SK-N-SH treated with all-trans-retinoic acid at 6 μM for 48 hours (cell line): ENCODE measurements at regions not wholly inside any gene's neighbourhood (a gene's known extent, or its start where the extent isn't known, plus 50 kb on each side); places are given as distances from the start of the nearest gene placed in this dataset.

Source experiments
- ATAC-seq: fragments of 200-7000 bp; cut with Tn5 transposase; 3 replicates; pipeline ENCODE4 v1.9.1; 2020; ENCODE audit warnings: mild to moderate bottlenecking, moderate library complexity
- ARNTL ChIP-seq: fragments of 450-650 bp; formaldehyde crosslinking; IDR thresholded peaks from 2 replicates; pipeline ENCODE4 v1.5.0; 2020; ENCODE audit warnings: low read depth, mild to moderate bottlenecking, moderate library complexity, borderline replicate concordance
- BACH2 ChIP-seq: fragments of 250-450 bp; sonication (Bioruptor Pico); IDR thresholded peaks from 2 replicates; pipeline ENCODE4 v1.9.0; 2021; ENCODE audit warnings: mild to moderate bottlenecking, borderline replicate concordance
- CREB5 ChIP-seq: fragments of 250-450 bp; sonication (Bioruptor Pico); IDR thresholded peaks from 2 replicates; pipeline ENCODE4 v1.5.1; 2020; ENCODE audit warnings: low read depth, mild to moderate bottlenecking, moderate library complexity
- CSDC2 ChIP-seq: fragments of 250-450 bp; sonication (Bioruptor Pico); IDR thresholded peaks from 2 replicates; pipeline ENCODE4 v1.5.0; 2020; ENCODE audit warnings: mild to moderate bottlenecking, moderate library complexity
- CSRNP3 ChIP-seq: fragments of 250-450 bp; sonication (Bioruptor Pico); IDR thresholded peaks from 2 replicates; pipeline ENCODE4 v1.5.1; 2021; ENCODE audit warnings: mild to moderate bottlenecking, moderate library complexity
- ESRRG ChIP-seq: fragments of 250-450 bp; sonication (Bioruptor Pico); IDR thresholded peaks from 2 replicates; pipeline ENCODE4 v1.6.1; 2021; ENCODE audit warnings: mild to moderate bottlenecking
- GLIS3 ChIP-seq: fragments of 250-450 bp; sonication (Bioruptor Pico); IDR thresholded peaks from 2 replicates; pipeline ENCODE4 v1.5.0; 2020; ENCODE audit warnings: mild to moderate bottlenecking, moderate library complexity
- ISL1 ChIP-seq: fragments of 250-450 bp; sonication (Bioruptor Pico); IDR thresholded peaks from 2 replicates; pipeline ENCODE4 v2.1.2; 2022; ENCODE audit warnings: mild to moderate bottlenecking, moderate library complexity
- OSR1 ChIP-seq: fragments of 250-450 bp; sonication (Bioruptor Pico); IDR thresholded peaks from 2 replicates; pipeline ENCODE4 v1.8.0; 2022; ENCODE audit warnings: moderate library complexity, mild to moderate bottlenecking, inconsistent platforms
- PPARA ChIP-seq: fragments of 250-450 bp; sonication (Bioruptor Pico); IDR thresholded peaks from 2 replicates; pipeline ENCODE4 v1.5.0; 2020; ENCODE audit warnings: mild to moderate bottlenecking, borderline replicate concordance
- RARB ChIP-seq: fragments of 250-450 bp; sonication (Bioruptor Pico); IDR thresholded peaks from 2 replicates; pipeline ENCODE4 v1.8.0; 2021; ENCODE audit warnings: mild to moderate bottlenecking, moderate library complexity
- SNAI2 ChIP-seq: fragments of 250-450 bp; sonication (Bioruptor Pico); IDR thresholded peaks from 2 replicates; pipeline ENCODE4 v1.5.0; 2020; ENCODE audit warnings: mild to moderate bottlenecking, moderate library complexity
- TCF4 ChIP-seq: fragments of 250-450 bp; sonication (Bioruptor Pico); IDR thresholded peaks from 2 replicates; pipeline ENCODE4 v1.8.0; 2021; ENCODE audit warnings: mild to moderate bottlenecking, moderate library complexity, borderline replicate concordance
- TOX ChIP-seq: fragments of 250-450 bp; sonication (Bioruptor Pico); IDR thresholded peaks from 2 replicates; pipeline ENCODE4 v1.8.0; 2021; ENCODE audit warnings: mild to moderate bottlenecking, moderate library complexity, borderline replicate concordance
- TSHZ2 ChIP-seq: fragments of 250-450 bp; sonication (Bioruptor Pico); IDR thresholded peaks from 2 replicates; pipeline ENCODE4 v1.5.0; 2020; ENCODE audit warnings: mild to moderate bottlenecking, moderate library complexity
- ZC3H10 ChIP-seq: fragments of 250-450 bp; sonication (Bioruptor Pico); IDR thresholded peaks from 2 replicates; pipeline ENCODE4 v1.5.1; 2021; ENCODE audit warnings: mild to moderate bottlenecking, moderate library complexity
- ZFP3 ChIP-seq: fragments of 250-450 bp; sonication (Bioruptor Pico); IDR thresholded peaks from 2 replicates; pipeline ENCODE4 v1.5.0; 2020; ENCODE audit warnings: mild to moderate bottlenecking, moderate library complexity
- ZFP30 ChIP-seq: fragments of 450-650 bp; formaldehyde crosslinking; IDR thresholded peaks from 2 replicates; pipeline ENCODE4 v1.5.0; 2022; ENCODE audit warnings: mild to moderate bottlenecking, moderate library complexity
- ZNF565 ChIP-seq: fragments of 450-650 bp; formaldehyde crosslinking; conservative IDR thresholded peaks from 2 replicates; pipeline ENCODE4 v1.5.0; 2020; ENCODE audit warnings: low read depth, mild to moderate bottlenecking, moderate library complexity
- ZNF70 ChIP-seq: fragments of 450-650 bp; formaldehyde crosslinking; IDR thresholded peaks from 2 replicates; pipeline ENCODE4 v1.5.0; 2020; ENCODE audit warnings: mild to moderate bottlenecking, moderate library complexity
- ZNF8 ChIP-seq: fragments of 450-650 bp; formaldehyde crosslinking; IDR thresholded peaks from 2 replicates; pipeline ENCODE4 v1.5.0; 2020; ENCODE audit warnings: mild to moderate bottlenecking, moderate library complexity
- TF ChIP-seq, protein P1 (sequence below): fragments of 250-450 bp; sonication (Bioruptor Pico); IDR thresholded peaks from 2 replicates; pipeline ENCODE4 v1.8.0; 2021; ENCODE audit warnings: low read depth, mild to moderate bottlenecking, moderate library complexity, borderline replicate concordance
- TF ChIP-seq, protein P2 (sequence below): fragments of 250-450 bp; sonication (Bioruptor Pico); IDR thresholded peaks from 2 replicates; pipeline ENCODE4 v1.8.0; 2020; ENCODE audit warnings: mild to moderate bottlenecking, moderate library complexity, borderline replicate concordance

GRCh38 chr13:105196052-105196451, 1339.4 kb downstream of the EFNB2 start:
- no peak for ATAC-seq
- TF ChIP-seq ISL1 (CRISPR knock-in tag), result peak; percentile 44; the same call in 1 of the 2 replicates
- TF ChIP-seq RARB (CRISPR knock-in tag), result no peak
- no peak for TF ChIP-seq PPARA
- no peak for TF ChIP-seq BACH2 (CRISPR knock-in tag)
- TF ChIP-seq CREB5 (CRISPR knock-in tag), result peak; percentile 36; the same call in 1 of the 2 replicates
- TF ChIP-seq GLIS3 (CRISPR knock-in tag), result no peak
- no peak for TF ChIP-seq SNAI2
- TF ChIP-seq, protein P1, sequence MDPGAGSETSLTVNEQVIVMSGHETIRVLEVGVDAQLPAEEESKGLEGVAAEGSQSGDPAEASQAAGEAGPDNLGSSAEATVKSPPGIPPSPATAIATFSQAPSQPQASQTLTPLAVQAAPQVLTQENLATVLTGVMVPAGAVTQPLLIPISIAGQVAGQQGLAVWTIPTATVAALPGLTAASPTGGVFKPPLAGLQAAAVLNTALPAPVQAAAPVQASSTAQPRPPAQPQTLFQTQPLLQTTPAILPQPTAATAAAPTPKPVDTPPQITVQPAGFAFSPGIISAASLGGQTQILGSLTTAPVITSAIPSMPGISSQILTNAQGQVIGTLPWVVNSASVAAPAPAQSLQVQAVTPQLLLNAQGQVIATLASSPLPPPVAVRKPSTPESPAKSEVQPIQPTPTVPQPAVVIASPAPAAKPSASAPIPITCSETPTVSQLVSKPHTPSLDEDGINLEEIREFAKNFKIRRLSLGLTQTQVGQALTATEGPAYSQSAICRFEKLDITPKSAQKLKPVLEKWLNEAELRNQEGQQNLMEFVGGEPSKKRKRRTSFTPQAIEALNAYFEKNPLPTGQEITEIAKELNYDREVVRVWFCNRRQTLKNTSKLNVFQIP (CRISPR knock-in tag), result no peak
- no peak for TF ChIP-seq ARNTL (CRISPR knock-in tag)
- no peak for TF ChIP-seq ZNF70
- TF ChIP-seq TSHZ2 (CRISPR knock-in tag), result no peak
- TF ChIP-seq ZC3H10 (CRISPR knock-in tag), result no peak
- no peak for TF ChIP-seq OSR1
- TF ChIP-seq, protein P2, sequence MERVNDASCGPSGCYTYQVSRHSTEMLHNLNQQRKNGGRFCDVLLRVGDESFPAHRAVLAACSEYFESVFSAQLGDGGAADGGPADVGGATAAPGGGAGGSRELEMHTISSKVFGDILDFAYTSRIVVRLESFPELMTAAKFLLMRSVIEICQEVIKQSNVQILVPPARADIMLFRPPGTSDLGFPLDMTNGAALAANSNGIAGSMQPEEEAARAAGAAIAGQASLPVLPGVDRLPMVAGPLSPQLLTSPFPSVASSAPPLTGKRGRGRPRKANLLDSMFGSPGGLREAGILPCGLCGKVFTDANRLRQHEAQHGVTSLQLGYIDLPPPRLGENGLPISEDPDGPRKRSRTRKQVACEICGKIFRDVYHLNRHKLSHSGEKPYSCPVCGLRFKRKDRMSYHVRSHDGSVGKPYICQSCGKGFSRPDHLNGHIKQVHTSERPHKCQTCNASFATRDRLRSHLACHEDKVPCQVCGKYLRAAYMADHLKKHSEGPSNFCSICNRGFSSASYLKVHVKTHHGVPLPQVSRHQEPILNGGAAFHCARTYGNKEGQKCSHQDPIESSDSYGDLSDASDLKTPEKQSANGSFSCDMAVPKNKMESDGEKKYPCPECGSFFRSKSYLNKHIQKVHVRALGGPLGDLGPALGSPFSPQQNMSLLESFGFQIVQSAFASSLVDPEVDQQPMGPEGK, result no peak
- no peak for TF ChIP-seq TCF4 (CRISPR knock-in tag)
- TF ChIP-seq CSDC2 (CRISPR knock-in tag), result no peak
- TF ChIP-seq CSRNP3 (CRISPR knock-in tag), result no peak
- TF ChIP-seq ZFP30 (CRISPR knock-in tag), result no peak
- no peak for TF ChIP-seq TOX (CRISPR knock-in tag)
- TF ChIP-seq ESRRG, result no peak
- TF ChIP-seq ZFP3, result peak; percentile 38; the same call in 1 of the 2 replicates
- no peak for TF ChIP-seq ZNF565 (CRISPR knock-in tag)
- no peak for TF ChIP-seq ZNF8

DNA sequence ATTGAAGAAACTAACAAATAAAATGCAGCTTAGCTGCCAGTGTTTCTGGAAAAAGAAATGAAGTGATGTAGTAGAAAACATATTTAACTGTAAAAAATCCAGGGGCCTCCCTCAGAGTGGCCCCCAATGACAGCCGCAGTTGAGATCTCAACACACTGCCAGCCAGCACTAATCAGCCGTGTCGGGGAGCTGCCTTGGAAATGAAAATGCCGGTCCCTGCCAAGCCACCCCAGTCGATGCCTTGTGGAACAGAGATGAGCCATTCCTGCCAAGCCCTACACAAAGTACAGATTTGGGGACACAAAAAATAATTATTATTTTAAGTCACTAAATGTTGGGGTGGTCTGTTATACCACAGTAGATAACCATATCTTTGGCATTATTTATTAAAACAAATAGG, 1342.4 kb downstream of the EFNB2 start:
- TF ChIP-seq CREB5 (CRISPR knock-in tag), result no peak
- no peak for TF ChIP-seq SNAI2
- TF ChIP-seq TOX (CRISPR knock-in tag), result no peak
- TF ChIP-seq ARNTL (CRISPR knock-in tag), result no peak
- ATAC-seq, result no peak
